Sigmoid colon (tissue), 6 donors: ENCODE measurements at regions not wholly inside any gene's neighbourhood (a gene's known extent, or its start where the extent isn't known, plus 50 kb on each side); places are given as distances from the start of the nearest gene placed in this dataset.

Experiments
- DNase-seq: peaks from one replicate; pipeline ENCODE4 v3.0.0-alpha.2; 2019
- H3K27ac ChIP-seq, 4 donors: fragments of 200-600 bp; sonication (generic); one replicate each; pipeline ENCODE4 v1.5.1; 2016 to 2019; ENCODE audit warnings: mild to moderate bottlenecking in 1 of 4
- H3K27me3 ChIP-seq, 3 donors: fragments of 200-600 bp; sonication (generic); one replicate each; pipeline ENCODE4 v1.5.1; 2019; ENCODE audit warnings: mild to moderate bottlenecking in 1 of 3
- H3K36me3 ChIP-seq, 4 donors: fragments of 200-600 bp; sonication (generic); one replicate each; pipeline ENCODE4 v1.5.1; 2016 to 2019
- H3K4me1 ChIP-seq, 4 donors: fragments of 200-600 bp; sonication (generic); one replicate each; pipeline ENCODE4 v1.5.1; 2017 to 2019
- H3K4me3 ChIP-seq, 4 donors: fragments of 200-600 bp; sonication (generic); one replicate each; pipeline ENCODE4 v1.5.1; 2017 to 2019; ENCODE audit warnings: mild to moderate bottlenecking in 2 of 4, moderate library complexity in 1 of 4
- H3K9me3 ChIP-seq, 4 donors: fragments of 200-600 bp in 3 of 4; sonication (generic) in 3 of 4; one replicate each; pipeline versions ENCODE4 v1.5.1 to v1.6.1; 2013 to 2019
- EP300 ChIP-seq, 4 donors: sonication (generic); formaldehyde crosslinking; IDR thresholded peaks; one replicate each; pipeline ENCODE4 v1.6.1; 2017; ENCODE audit warnings: antibody characterized with exemption in 4 of 4
- POLR2A ChIP-seq, 2 donors: fragments of 450-650 bp; IDR thresholded peaks; one replicate each; pipeline ENCODE4 v1.6.1; 2016; ENCODE audit warnings: antibody characterized with exemption in 2 of 2, mild to moderate bottlenecking in 2 of 2, moderate library complexity in 2 of 2
- POLR2AphosphoS5 ChIP-seq, 4 donors: sonication (generic); formaldehyde crosslinking; IDR thresholded peaks; one replicate each; pipeline ENCODE4 v1.6.1; 2017; ENCODE audit warnings: antibody characterized with exemption in 4 of 4
- WGBS, 2 donors: extraction: QIAGEN DNeasy Blood & Tissue Kit; methylation state at CpG; one replicate each; pipeline ENCODE4 v1.1.7; 2013; 5-methylcytosine and 5-hydroxymethylcytosine counted together
- intact Hi-C: fragments of 100-400 bp; cut with DNase I; formaldehyde crosslinking; loops from one replicate; pipeline ENCODE4 v1.15.1; 2023
- TF ChIP-seq, protein P1 (sequence below), 4 experiments: fragments of 450-650 bp in 3 of 4; fragments of 200-600 bp in 1 of 4; IDR thresholded peaks; one replicate each; pipeline ENCODE4 v1.5.1; 2016 to 2019; ENCODE audit warnings: antibody characterized with exemption in 4 of 4, mild to moderate bottlenecking in 3 of 4, moderate library complexity in 2 of 4
- donor health status: healthy with polysubstance abuse.
- donor health status: healthy.

DNA sequence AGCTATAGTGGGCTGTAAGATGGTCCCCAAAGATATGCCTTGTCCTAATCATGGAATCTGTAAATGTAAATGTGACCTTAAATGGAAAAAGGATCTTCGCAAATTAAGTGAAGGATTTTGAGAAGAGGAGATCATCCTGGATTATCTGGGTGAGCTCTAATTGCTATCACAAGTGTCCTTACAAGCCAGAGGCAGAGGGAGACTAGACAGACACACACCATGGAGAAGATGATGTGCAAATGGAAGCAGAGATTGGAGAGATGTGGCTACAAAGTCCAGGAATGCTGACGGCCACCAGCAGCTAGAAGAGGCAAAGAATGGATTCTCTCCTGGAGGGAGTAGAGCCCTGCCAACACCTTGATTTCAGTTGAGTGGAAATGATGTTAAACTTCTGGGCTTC is 102.3 kb upstream of the PROK2 start:
- no peaks in the 10 kb centered on the region for H3K9me3 ChIP-seq
- TF ChIP-seq POLR2A (IDR thresholded peaks at IDR 0.05) (no peak), POLR2AphosphoS5 (IDR thresholded peaks at IDR 0.05) (no peak), EP300 (IDR thresholded peaks at IDR 0.05) (no peak)
- TF ChIP-seq, protein P1, sequence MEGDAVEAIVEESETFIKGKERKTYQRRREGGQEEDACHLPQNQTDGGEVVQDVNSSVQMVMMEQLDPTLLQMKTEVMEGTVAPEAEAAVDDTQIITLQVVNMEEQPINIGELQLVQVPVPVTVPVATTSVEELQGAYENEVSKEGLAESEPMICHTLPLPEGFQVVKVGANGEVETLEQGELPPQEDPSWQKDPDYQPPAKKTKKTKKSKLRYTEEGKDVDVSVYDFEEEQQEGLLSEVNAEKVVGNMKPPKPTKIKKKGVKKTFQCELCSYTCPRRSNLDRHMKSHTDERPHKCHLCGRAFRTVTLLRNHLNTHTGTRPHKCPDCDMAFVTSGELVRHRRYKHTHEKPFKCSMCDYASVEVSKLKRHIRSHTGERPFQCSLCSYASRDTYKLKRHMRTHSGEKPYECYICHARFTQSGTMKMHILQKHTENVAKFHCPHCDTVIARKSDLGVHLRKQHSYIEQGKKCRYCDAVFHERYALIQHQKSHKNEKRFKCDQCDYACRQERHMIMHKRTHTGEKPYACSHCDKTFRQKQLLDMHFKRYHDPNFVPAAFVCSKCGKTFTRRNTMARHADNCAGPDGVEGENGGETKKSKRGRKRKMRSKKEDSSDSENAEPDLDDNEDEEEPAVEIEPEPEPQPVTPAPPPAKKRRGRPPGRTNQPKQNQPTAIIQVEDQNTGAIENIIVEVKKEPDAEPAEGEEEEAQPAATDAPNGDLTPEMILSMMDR (IDR thresholded peaks at IDR 0.05), result no peak
- intact Hi-C loops, result no loop called here
- H3K36me3 ChIP-seq, result no peaks in the 10 kb centered on the region
- H3K27ac ChIP-seq, result no peak overlapping the region
- WGBS, 2 donors, result 87 to 90% methylated on average over 2 of the region's 2 CpGs
- no peak overlapping the region for H3K4me3 ChIP-seq
- H3K27me3 ChIP-seq, result no peaks in the 10 kb centered on the region
- no peaks in the 10 kb centered on the region for H3K4me1 ChIP-seq
- DNase-seq, result no peak

GRCh38 chr3:71885006-71885405 is 100.1 kb upstream of the PROK2 start:
- no peaks in the 10 kb centered on the region for H3K4me1 ChIP-seq
- H3K36me3 ChIP-seq, result no peaks in the 10 kb centered on the region
- H3K27ac ChIP-seq, result no peak overlapping the region
- TF ChIP-seq EP300 (IDR thresholded peaks at IDR 0.05) (no peak), POLR2AphosphoS5 (IDR thresholded peaks at IDR 0.05) (no peak), POLR2A (IDR thresholded peaks at IDR 0.05) (no peak)
- TF ChIP-seq, protein P1 (IDR thresholded peaks at IDR 0.05), result no peak
- intact Hi-C loops, result no loop called here
- no peak overlapping the region for H3K4me3 ChIP-seq
- no peaks in the 10 kb centered on the region for H3K9me3 ChIP-seq
- H3K27me3 ChIP-seq, result no peaks in the 10 kb centered on the region
- DNase-seq, result no peak

GRCh38 chr3:71881732-71882131 is 96.8 kb upstream of the PROK2 start:
- H3K9me3 ChIP-seq, result no peaks in the 10 kb centered on the region
- no peaks in the 10 kb centered on the region for H3K27me3 ChIP-seq
- H3K27ac ChIP-seq, result no peak overlapping the region
- TF ChIP-seq POLR2A (IDR thresholded peaks at IDR 0.05), result no peak
- TF ChIP-seq, protein P1 (IDR thresholded peaks at IDR 0.05), result no peak
- TF ChIP-seq EP300 (IDR thresholded peaks at IDR 0.05), result no peak
- no peak for TF ChIP-seq POLR2AphosphoS5 (IDR thresholded peaks at IDR 0.05)
- WGBS, 2 donors, result 76 to 90% methylated on average over 2 of the region's 2 CpGs
- H3K36me3 ChIP-seq, result no peaks in the 10 kb centered on the region
- no peak for DNase-seq
- no peaks in the 10 kb centered on the region for H3K4me1 ChIP-seq
- no peak overlapping the region for H3K4me3 ChIP-seq
- intact Hi-C loops, result no loop called here

GRCh38 chr3:71881041-71881440 is 96.1 kb upstream of the PROK2 start:
- no peaks in the 10 kb centered on the region for H3K27me3 ChIP-seq
- H3K27ac ChIP-seq, result no peak overlapping the region
- WGBS, 2 donors, result 74 to 82% methylated on average over 2 of the region's 2 CpGs
- no peaks in the 10 kb centered on the region for H3K9me3 ChIP-seq
- no peak for TF ChIP-seq EP300 (IDR thresholded peaks at IDR 0.05)
- no peak for TF ChIP-seq POLR2AphosphoS5 (IDR thresholded peaks at IDR 0.05)
- TF ChIP-seq, protein P1 (IDR thresholded peaks at IDR 0.05), result no peak
- no peak for TF ChIP-seq POLR2A (IDR thresholded peaks at IDR 0.05)
- intact Hi-C loops, result no loop called here
- no peaks in the 10 kb centered on the region for H3K4me1 ChIP-seq
- DNase-seq, result no peak
- H3K36me3 ChIP-seq, result no peaks in the 10 kb centered on the region
- no peak overlapping the region for H3K4me3 ChIP-seq

GRCh38 chr3:71879089-71879488 is 94.1 kb upstream of the PROK2 start:
- H3K9me3 ChIP-seq, result no peaks in the 10 kb centered on the region
- intact Hi-C loops, result loop anchor here (10.0 kb wide), 2 partner anchors 376 to 1206 kb away; no protein-coding TSS in a partner anchor
- H3K4me1 ChIP-seq, result peaks cover 0 to 7% (median 0%) of the 10 kb centered on the region in 4 donors
- no peak overlapping the region for H3K27ac ChIP-seq
- WGBS, 2 donors, result 88 to 95% methylated on average over 9 of the region's 9 CpGs
- no peaks in the 10 kb centered on the region for H3K36me3 ChIP-seq
- TF ChIP-seq POLR2A (IDR thresholded peaks at IDR 0.05) (no peak), POLR2AphosphoS5 (IDR thresholded peaks at IDR 0.05) (no peak), EP300 (IDR thresholded peaks at IDR 0.05) (no peak)
- TF ChIP-seq, protein P1 (IDR thresholded peaks at IDR 0.05), result no peak
- DNase-seq, result no peak
- no peaks in the 10 kb centered on the region for H3K27me3 ChIP-seq
- H3K4me3 ChIP-seq, result no peak overlapping the region
